ENCODE measurements at regions not wholly inside any gene's neighbourhood (a gene's known extent, or its start where the extent isn't known, plus 50 kb on each side); places are given as distances from the start of the nearest gene placed in this dataset.
"Not testable (repeated sequence)": the region's sequence is repeated elsewhere in the genome, so short reads cannot be mapped to it uniquely, and the experiment has no call there.

- not testable (repeated sequence) for H3K27me3 Mint-ChIP-seq; H3K27ac Mint-ChIP-seq; H3K36me3 Mint-ChIP-seq; H3K9me3 Mint-ChIP-seq; H3K4me3 Mint-ChIP-seq; DNase-seq; H3K4me1 Mint-ChIP-seq; ATAC-seq (ENCODE audit: low read depth in 2 of 2)
Observed at GRCh38 chr2:110323832-110324231, 111.5 kb upstream of the MTLN start.

GRCh38 chr2:110322535-110322934 lies 110.2 kb upstream of the MTLN start:
- not testable (repeated sequence) for H3K27ac Mint-ChIP-seq; H3K9me3 Mint-ChIP-seq; H3K4me3 Mint-ChIP-seq; H3K36me3 Mint-ChIP-seq; DNase-seq; H3K4me1 Mint-ChIP-seq; ATAC-seq (ENCODE audit: low read depth in 2 of 2); H3K27me3 Mint-ChIP-seq

GRCh38 chr2:110320834-110321563 lies 108.7 kb upstream of the MTLN start:
- H3K4me1 Mint-ChIP-seq; H3K27ac Mint-ChIP-seq; H3K9me3 Mint-ChIP-seq; H3K36me3 Mint-ChIP-seq; H3K4me3 Mint-ChIP-seq; H3K27me3 Mint-ChIP-seq; ATAC-seq (ENCODE audit: low read depth in 2 of 2); DNase-seq: not testable (repeated sequence)

- ATAC-seq (ENCODE audit: low read depth in 2 of 2); DNase-seq; H3K27ac Mint-ChIP-seq; H3K27me3 Mint-ChIP-seq; H3K4me1 Mint-ChIP-seq; H3K36me3 Mint-ChIP-seq; H3K4me3 Mint-ChIP-seq; H3K9me3 Mint-ChIP-seq: not testable (repeated sequence)
Observed at GRCh38 chr2:110318898-110319297, 106.6 kb upstream of the MTLN start.

- DNase-seq; H3K4me3 Mint-ChIP-seq; H3K4me1 Mint-ChIP-seq; H3K27me3 Mint-ChIP-seq; H3K36me3 Mint-ChIP-seq; H3K9me3 Mint-ChIP-seq; H3K27ac Mint-ChIP-seq; ATAC-seq (ENCODE audit: low read depth in 2 of 2): not testable (repeated sequence)
Observed at GRCh38 chr2:110317377-110317776, 105.0 kb upstream of the MTLN start.

- H3K27ac Mint-ChIP-seq; DNase-seq; H3K36me3 Mint-ChIP-seq; H3K4me1 Mint-ChIP-seq; H3K4me3 Mint-ChIP-seq; ATAC-seq (ENCODE audit: low read depth in 2 of 2); H3K9me3 Mint-ChIP-seq; H3K27me3 Mint-ChIP-seq: not testable (repeated sequence)
Observed at GRCh38 chr2:110316051-110316865, 103.9 kb upstream of the MTLN start.

GRCh38 chr2:110315054-110315820 lies 102.9 kb upstream of the MTLN start:
- not testable (repeated sequence) for H3K36me3 Mint-ChIP-seq; ATAC-seq (ENCODE audit: low read depth in 2 of 2); H3K27me3 Mint-ChIP-seq; H3K27ac Mint-ChIP-seq; DNase-seq; H3K4me1 Mint-ChIP-seq; H3K4me3 Mint-ChIP-seq; H3K9me3 Mint-ChIP-seq

- not testable (repeated sequence) for ATAC-seq (ENCODE audit: low read depth in 2 of 2); H3K4me1 Mint-ChIP-seq; H3K27ac Mint-ChIP-seq; H3K27me3 Mint-ChIP-seq; H3K4me3 Mint-ChIP-seq; DNase-seq; H3K9me3 Mint-ChIP-seq; H3K36me3 Mint-ChIP-seq
Observed at GRCh38 chr2:110314472-110314871, 102.1 kb upstream of the MTLN start.

GRCh38 chr2:110313032-110313431 lies 100.7 kb upstream of the MTLN start:
- not testable (repeated sequence) for H3K4me1 Mint-ChIP-seq; H3K4me3 Mint-ChIP-seq; ATAC-seq (ENCODE audit: low read depth in 2 of 2); H3K27ac Mint-ChIP-seq; H3K36me3 Mint-ChIP-seq; H3K27me3 Mint-ChIP-seq; H3K9me3 Mint-ChIP-seq; DNase-seq

GRCh38 chr2:110311713-110312444 lies 99.5 kb upstream of the MTLN start:
- not testable (repeated sequence) for H3K4me3 Mint-ChIP-seq; H3K27me3 Mint-ChIP-seq; H3K27ac Mint-ChIP-seq; ATAC-seq (ENCODE audit: low read depth in 2 of 2); H3K9me3 Mint-ChIP-seq; DNase-seq; H3K36me3 Mint-ChIP-seq; H3K4me1 Mint-ChIP-seq

- not testable (repeated sequence) for H3K9me3 Mint-ChIP-seq; H3K4me1 Mint-ChIP-seq; H3K36me3 Mint-ChIP-seq; H3K4me3 Mint-ChIP-seq; DNase-seq; H3K27ac Mint-ChIP-seq; H3K27me3 Mint-ChIP-seq; ATAC-seq (ENCODE audit: low read depth in 2 of 2)
Observed at GRCh38 chr2:110310988-110311475, 98.7 kb upstream of the MTLN start.

GRCh38 chr2:110308728-110309127 lies 96.4 kb upstream of the MTLN start:
- H3K4me1 Mint-ChIP-seq; H3K9me3 Mint-ChIP-seq; ATAC-seq (ENCODE audit: low read depth in 2 of 2); DNase-seq; H3K36me3 Mint-ChIP-seq; H3K4me3 Mint-ChIP-seq; H3K27me3 Mint-ChIP-seq; H3K27ac Mint-ChIP-seq: not testable (repeated sequence)

GRCh38 chr2:110292807-110293206 lies 80.5 kb upstream of the MTLN start:
- H3K4me1 Mint-ChIP-seq; H3K27ac Mint-ChIP-seq; H3K9me3 Mint-ChIP-seq; H3K36me3 Mint-ChIP-seq; H3K4me3 Mint-ChIP-seq; DNase-seq; ATAC-seq (ENCODE audit: low read depth in 2 of 2); H3K27me3 Mint-ChIP-seq: not testable (repeated sequence)

All from naive B cell (primary cell).